ENCODE measurements at regions not wholly inside any gene's neighbourhood (a gene's known extent, or its start where the extent isn't known, plus 50 kb on each side); places are given as distances from the start of the nearest gene placed in this dataset.

DNA sequence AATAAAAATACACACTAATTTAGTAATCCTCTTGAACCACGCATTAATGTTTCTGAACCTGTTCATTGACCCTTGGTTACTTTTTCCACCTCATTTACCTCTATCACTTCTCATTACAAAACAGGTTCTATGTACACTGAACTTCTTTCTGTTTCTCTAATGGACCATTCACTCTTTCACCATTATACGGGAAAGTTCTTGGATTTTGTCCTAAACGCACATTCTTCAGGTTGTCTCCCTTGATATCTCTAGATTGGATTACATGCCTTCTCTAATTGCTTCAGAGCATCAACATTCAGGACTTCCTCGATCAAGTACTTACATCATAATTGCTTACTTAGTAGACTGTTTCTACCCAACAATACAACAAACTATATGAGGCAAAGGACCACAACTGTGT, 359.4 kb upstream of the FSTL5 start:
- no peak overlapping the region for H3K27ac Mint-ChIP-seq
- ATAC-seq (ENCODE audit: low read depth) (no peak), DNase-seq (ENCODE audit: low spot score in 2 of 2) (no peak)
- peaks cover 5% of the 10 kb centered on the region for H3K9me3 Mint-ChIP-seq
- H3K36me3 Mint-ChIP-seq, result no peaks in the 10 kb centered on the region
- no peak overlapping the region for H3K4me3 Mint-ChIP-seq
- H3K4me1 Mint-ChIP-seq, result no peaks in the 10 kb centered on the region
- peaks cover 6% of the 10 kb centered on the region for H3K27me3 Mint-ChIP-seq

DNA sequence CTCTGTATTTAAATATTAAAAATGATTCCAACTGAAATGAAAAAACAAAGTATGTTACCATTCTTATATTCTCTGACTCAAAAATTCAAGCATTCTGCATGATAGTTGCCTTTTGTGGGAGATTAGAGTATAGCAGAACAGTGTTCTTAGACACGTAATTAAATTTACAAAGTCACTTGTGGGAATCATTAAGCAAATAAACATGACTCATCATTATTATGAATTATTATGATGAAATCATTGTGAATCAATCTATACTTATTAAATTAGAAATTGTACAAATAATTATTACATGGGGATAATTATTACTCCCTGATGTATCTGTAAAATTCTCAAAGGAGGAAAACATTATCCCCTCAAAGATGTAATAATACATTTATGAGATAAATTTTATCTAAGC, 358.9 kb upstream of the FSTL5 start:
- Mint-ChIP-seq H3K27me3 (peaks cover 6% of the 10 kb centered on the region), H3K36me3 (no peaks in the 10 kb centered on the region), H3K9me3 (peaks cover 5% of the 10 kb centered on the region), H3K27ac (no peak overlapping the region), H3K4me1 (no peaks in the 10 kb centered on the region), H3K4me3 (no peak overlapping the region)
- ATAC-seq (ENCODE audit: low read depth) (no peak), DNase-seq (ENCODE audit: low spot score in 2 of 2) (no peak)

DNA sequence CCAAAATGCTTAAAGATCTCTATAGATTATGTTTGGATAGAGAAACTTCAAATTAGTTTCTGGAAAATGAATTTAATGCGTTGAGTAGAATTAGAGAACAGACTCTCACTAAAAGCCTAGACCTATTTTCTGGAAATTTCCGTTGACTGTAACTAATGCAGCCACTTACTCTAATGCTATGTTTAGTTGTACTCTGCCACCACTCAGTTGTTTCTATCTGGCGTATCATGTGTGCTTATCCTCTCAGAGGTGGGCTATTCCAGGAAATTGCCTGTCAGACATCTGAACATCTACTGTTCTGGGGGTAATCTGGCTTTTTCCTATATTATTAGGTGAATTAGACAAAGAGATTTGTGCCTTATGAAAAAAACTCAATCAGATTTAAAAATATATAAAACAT, 347.1 kb upstream of the FSTL5 start:
- Mint-ChIP-seq H3K4me1 (no peaks in the 10 kb centered on the region), H3K4me3 (no peak overlapping the region), H3K27me3 (no peaks in the 10 kb centered on the region), H3K27ac (no peak overlapping the region), H3K36me3 (no peaks in the 10 kb centered on the region), H3K9me3 (no peaks in the 10 kb centered on the region)
- ATAC-seq (ENCODE audit: low read depth), result no peak
- DNase-seq (ENCODE audit: low spot score in 2 of 2), result no peak

GRCh38 chr4:162510115-162510514, 346.3 kb upstream of the FSTL5 start:
- ATAC-seq (ENCODE audit: low read depth), result no peak

DNA sequence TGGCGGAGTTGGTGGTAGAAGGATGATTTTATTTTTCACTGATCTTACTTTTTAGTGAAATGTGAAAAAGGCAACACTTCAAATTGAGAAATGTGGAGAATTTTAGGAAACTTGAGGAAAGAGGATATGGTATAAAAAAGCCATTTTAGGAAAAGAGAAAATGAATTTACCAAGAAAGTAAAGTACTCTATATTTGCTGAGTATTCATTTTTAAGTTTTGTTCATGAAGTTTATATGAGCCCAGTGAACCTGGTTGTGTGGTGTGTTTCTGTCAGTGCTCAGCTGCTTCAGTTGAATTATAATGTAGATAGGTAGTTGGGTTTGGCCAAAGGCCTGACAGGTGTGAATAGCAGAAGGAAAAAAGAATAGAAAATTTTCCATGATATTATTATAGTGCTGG, 345.5 kb upstream of the FSTL5 start:
- no peak overlapping the region for H3K4me3 Mint-ChIP-seq
- no peaks in the 10 kb centered on the region for H3K36me3 Mint-ChIP-seq
- ATAC-seq (ENCODE audit: low read depth) (no peak), DNase-seq (ENCODE audit: low spot score in 2 of 2) (no peak)
- no peaks in the 10 kb centered on the region for H3K4me1 Mint-ChIP-seq
- no peak overlapping the region for H3K27ac Mint-ChIP-seq
- H3K27me3 Mint-ChIP-seq, result no peaks in the 10 kb centered on the region
- H3K9me3 Mint-ChIP-seq, result no peaks in the 10 kb centered on the region

More at GRCh38 chr4:162510115-162510514, 346.3 kb upstream of the FSTL5 start:
- no peak overlapping the region for H3K27ac Mint-ChIP-seq
- no peaks in the 10 kb centered on the region for H3K4me1 Mint-ChIP-seq
- no peaks in the 10 kb centered on the region for H3K36me3 Mint-ChIP-seq
- H3K27me3 Mint-ChIP-seq, result no peaks in the 10 kb centered on the region
- no peak overlapping the region for H3K4me3 Mint-ChIP-seq
- H3K9me3 Mint-ChIP-seq, result no peaks in the 10 kb centered on the region
- DNase-seq (ENCODE audit: low spot score in 2 of 2), result no peak

GRCh38 chr4:162506253-162506652, 342.5 kb upstream of the FSTL5 start:
- ATAC-seq (ENCODE audit: low read depth) (no peak), DNase-seq (ENCODE audit: low spot score in 2 of 2) (no peak)
- H3K27ac Mint-ChIP-seq, result no peak overlapping the region
- H3K36me3 Mint-ChIP-seq, result no peaks in the 10 kb centered on the region
- no peaks in the 10 kb centered on the region for H3K4me1 Mint-ChIP-seq
- no peaks in the 10 kb centered on the region for H3K9me3 Mint-ChIP-seq
- peaks cover 1% of the 10 kb centered on the region for H3K27me3 Mint-ChIP-seq
- H3K4me3 Mint-ChIP-seq, result no peak overlapping the region

DNA sequence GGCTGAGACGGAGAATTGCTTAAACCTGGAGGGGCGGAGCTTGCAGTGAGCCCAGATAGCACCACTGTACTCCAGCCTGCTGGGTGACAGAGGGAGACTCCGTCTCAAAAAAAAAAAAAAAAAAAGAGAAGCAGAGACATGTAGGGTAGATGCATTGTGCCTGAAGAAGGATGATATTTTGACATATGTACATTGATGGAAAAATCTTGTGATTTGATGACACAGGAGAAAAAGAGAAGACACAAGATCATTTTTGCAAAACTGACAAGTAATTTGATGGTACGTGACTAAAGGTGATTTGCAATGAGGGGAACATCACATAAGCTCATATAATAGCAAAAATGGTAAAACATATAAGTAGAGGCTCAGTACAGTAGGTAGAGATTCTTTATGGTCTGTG, 340.1 kb upstream of the FSTL5 start:
- Mint-ChIP-seq H3K36me3 (no peaks in the 10 kb centered on the region), H3K27ac (no peak overlapping the region), H3K4me3 (no peak overlapping the region), H3K9me3 (no peaks in the 10 kb centered on the region), H3K27me3 (peaks cover 1% of the 10 kb centered on the region), H3K4me1 (no peaks in the 10 kb centered on the region)
- DNase-seq (ENCODE audit: low spot score in 2 of 2), result no peak
- no peak for ATAC-seq (ENCODE audit: low read depth)

- Mint-ChIP-seq H3K27ac (no peak overlapping the region), H3K27me3 (peaks cover 1% of the 10 kb centered on the region), H3K36me3 (no peaks in the 10 kb centered on the region), H3K4me3 (no peak overlapping the region), H3K9me3 (no peaks in the 10 kb centered on the region), H3K4me1 (no peaks in the 10 kb centered on the region)
- no peak for DNase-seq (ENCODE audit: low spot score in 2 of 2)
- no peak for ATAC-seq (ENCODE audit: low read depth)
These were observed 338.3 kb upstream of the FSTL5 start for GRCh38 chr4:162502109-162502508.

DNA sequence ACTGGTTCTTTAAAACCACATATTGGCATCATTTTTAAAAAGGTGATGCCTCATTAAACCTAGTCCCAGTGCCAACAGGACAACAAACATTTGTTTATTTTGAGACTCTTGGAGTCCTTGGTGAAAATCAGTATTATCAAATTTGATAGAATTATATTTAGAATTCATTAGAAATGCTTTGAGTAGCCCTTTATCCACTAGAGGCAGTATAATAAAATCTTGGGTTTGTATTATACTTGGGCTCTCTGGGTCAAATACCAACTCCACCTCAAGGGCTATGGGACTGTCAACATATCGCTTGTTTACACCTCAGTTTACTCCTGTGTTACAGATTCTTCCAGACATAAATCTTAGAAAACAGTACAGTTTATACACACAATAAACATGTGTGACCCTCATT, 335.7 kb upstream of the FSTL5 start:
- no peak overlapping the region for H3K4me3 Mint-ChIP-seq
- peaks cover 1% of the 10 kb centered on the region for H3K27me3 Mint-ChIP-seq
- ATAC-seq (ENCODE audit: low read depth) (no peak), DNase-seq (ENCODE audit: low spot score in 2 of 2) (no peak)
- H3K36me3 Mint-ChIP-seq, result no peaks in the 10 kb centered on the region
- no peak overlapping the region for H3K27ac Mint-ChIP-seq
- H3K9me3 Mint-ChIP-seq, result no peaks in the 10 kb centered on the region
- no peaks in the 10 kb centered on the region for H3K4me1 Mint-ChIP-seq

- no peaks in the 10 kb centered on the region for H3K27me3 Mint-ChIP-seq
- H3K4me1 Mint-ChIP-seq, result no peaks in the 10 kb centered on the region
- no peaks in the 10 kb centered on the region for H3K36me3 Mint-ChIP-seq
- H3K4me3 Mint-ChIP-seq, result no peak overlapping the region
- ATAC-seq (ENCODE audit: low read depth) (no peak), DNase-seq (ENCODE audit: low spot score in 2 of 2) (no peak)
- no peak overlapping the region for H3K27ac Mint-ChIP-seq
- H3K9me3 Mint-ChIP-seq, result no peaks in the 10 kb centered on the region
These were observed 334.4 kb upstream of the FSTL5 start for GRCh38 chr4:162498168-162498567.

DNA sequence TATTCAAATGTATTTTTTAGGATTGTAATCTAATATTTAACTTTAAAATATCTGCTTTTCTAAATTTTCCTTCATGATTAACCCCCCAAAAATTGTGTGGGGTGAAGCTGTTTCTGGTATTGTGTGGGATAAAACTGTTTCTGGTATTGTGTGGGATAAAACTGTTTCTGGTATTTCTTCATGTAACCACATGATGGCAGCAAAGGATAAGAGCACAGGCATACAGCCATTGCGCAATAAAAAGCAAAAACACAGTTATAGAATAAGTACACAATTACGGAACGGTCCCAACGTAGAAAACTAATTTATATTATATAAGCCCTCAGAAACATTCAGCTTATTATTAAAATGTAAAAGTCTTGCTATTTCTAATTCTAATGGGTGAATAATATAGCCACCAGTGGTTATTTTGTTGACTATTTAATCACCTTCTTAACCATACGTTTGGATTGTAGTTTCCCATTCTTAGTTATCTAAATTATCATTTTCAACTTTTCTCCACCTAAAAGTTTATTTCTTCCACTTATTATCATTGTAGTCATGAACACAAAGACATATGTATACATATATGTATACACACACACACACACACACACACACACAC, 333.9 kb upstream of the FSTL5 start:
- ATAC-seq (ENCODE audit: low read depth) (peak; percentile 50), DNase-seq (ENCODE audit: low spot score in 2 of 2) (peak in 1 of 2 donors; percentile 37)
- Mint-ChIP-seq H3K9me3 (no peaks in the 10 kb centered on the region), H3K36me3 (no peaks in the 10 kb centered on the region), H3K4me1 (no peaks in the 10 kb centered on the region), H3K4me3 (no peak overlapping the region), H3K27ac (no peak overlapping the region), H3K27me3 (no peaks in the 10 kb centered on the region)

- Mint-ChIP-seq H3K4me1 (no peaks in the 10 kb centered on the region), H3K9me3 (no peaks in the 10 kb centered on the region), H3K4me3 (no peak overlapping the region), H3K27me3 (no peaks in the 10 kb centered on the region), H3K27ac (no peak overlapping the region), H3K36me3 (no peaks in the 10 kb centered on the region)
- no peak for DNase-seq (ENCODE audit: low spot score in 2 of 2)
- no peak for ATAC-seq (ENCODE audit: low read depth)
These were observed 331.1 kb upstream of the FSTL5 start for GRCh38 chr4:162494935-162495334.

DNA sequence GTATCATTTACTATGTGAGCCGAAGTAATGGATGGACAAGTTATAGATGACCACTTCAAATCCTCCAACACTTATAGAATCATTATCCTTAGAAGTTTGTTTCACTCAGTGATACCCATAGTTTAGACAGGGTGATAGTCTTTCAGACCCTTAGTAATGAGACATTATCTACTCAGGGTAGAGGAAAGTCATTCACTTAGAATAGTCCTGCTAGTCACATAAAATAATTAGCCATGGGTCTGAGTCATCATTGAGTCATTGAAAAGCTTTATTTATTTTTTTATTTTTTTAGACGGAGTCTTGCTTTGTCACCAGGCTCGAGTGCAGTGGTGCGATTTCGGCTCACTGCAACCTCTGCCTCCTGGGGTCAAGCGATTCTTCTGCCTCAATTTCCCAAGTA, 321.7 kb upstream of the FSTL5 start:
- H3K27ac Mint-ChIP-seq, result no peak overlapping the region
- H3K36me3 Mint-ChIP-seq, result no peaks in the 10 kb centered on the region
- H3K27me3 Mint-ChIP-seq, result peaks cover 2% of the 10 kb centered on the region
- DNase-seq (ENCODE audit: low spot score in 2 of 2) (no peak), ATAC-seq (ENCODE audit: low read depth) (no peak)
- no peaks in the 10 kb centered on the region for H3K4me1 Mint-ChIP-seq
- no peak overlapping the region for H3K4me3 Mint-ChIP-seq
- H3K9me3 Mint-ChIP-seq, result peaks cover 3% of the 10 kb centered on the region

DNA sequence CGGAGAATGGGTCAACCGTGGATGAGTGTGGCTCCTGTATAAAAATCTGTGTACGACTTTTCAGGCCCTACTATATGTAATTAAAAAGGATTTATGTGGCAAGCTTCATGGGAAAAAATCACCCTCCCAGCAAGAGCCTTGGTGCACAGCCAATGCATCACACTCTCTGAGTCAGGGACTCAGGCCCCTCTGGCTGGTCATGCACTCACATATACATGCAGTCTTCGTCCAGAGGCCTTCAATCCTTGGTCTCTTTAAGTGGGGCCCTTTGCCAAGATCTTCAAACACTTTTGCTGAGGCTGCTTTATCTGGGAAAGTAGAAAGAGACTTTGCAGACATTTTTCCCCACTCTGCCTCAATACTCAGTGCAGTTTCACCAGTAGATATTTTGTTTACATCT, 311.4 kb upstream of the FSTL5 start:
- Mint-ChIP-seq H3K27ac (no peak overlapping the region), H3K4me3 (no peak overlapping the region), H3K27me3 (no peaks in the 10 kb centered on the region), H3K36me3 (no peaks in the 10 kb centered on the region), H3K4me1 (no peaks in the 10 kb centered on the region), H3K9me3 (no peaks in the 10 kb centered on the region)
- DNase-seq (ENCODE audit: low spot score in 2 of 2) (no peak), ATAC-seq (ENCODE audit: low read depth) (no peak)

- Mint-ChIP-seq H3K4me1 (no peaks in the 10 kb centered on the region), H3K36me3 (no peaks in the 10 kb centered on the region), H3K4me3 (no peak overlapping the region), H3K27me3 (no peaks in the 10 kb centered on the region), H3K27ac (no peak overlapping the region), H3K9me3 (no peaks in the 10 kb centered on the region)
- DNase-seq (ENCODE audit: low spot score in 2 of 2) (no peak), ATAC-seq (ENCODE audit: low read depth) (no peak)
These were observed 306.2 kb upstream of the FSTL5 start for GRCh38 chr4:162469977-162470376.
